Stimulated activated naive CD8-positive, alpha-beta T cell treated with anti-CD3 and anti-CD28 coated beads, Interleukin-15, Interleukin-2, amounts not matched to agents 100 U/mL and 50 U/mL, for 24 hours (primary cell): ENCODE measurements at regions not wholly inside any gene's neighbourhood (a gene's known extent, or its start where the extent isn't known, plus 50 kb on each side); places are given as distances from the start of the nearest gene placed in this dataset.

ENCODE experiments used
- ATAC-seq: fragments of 150-1000 bp; cut with Tn5 transposase; one replicate; pipeline ENCODE4 v1.10.0; 2021
- DNase-seq: peaks from one replicate; pipeline ENCODE4 v3.0.0; 2021

DNA sequence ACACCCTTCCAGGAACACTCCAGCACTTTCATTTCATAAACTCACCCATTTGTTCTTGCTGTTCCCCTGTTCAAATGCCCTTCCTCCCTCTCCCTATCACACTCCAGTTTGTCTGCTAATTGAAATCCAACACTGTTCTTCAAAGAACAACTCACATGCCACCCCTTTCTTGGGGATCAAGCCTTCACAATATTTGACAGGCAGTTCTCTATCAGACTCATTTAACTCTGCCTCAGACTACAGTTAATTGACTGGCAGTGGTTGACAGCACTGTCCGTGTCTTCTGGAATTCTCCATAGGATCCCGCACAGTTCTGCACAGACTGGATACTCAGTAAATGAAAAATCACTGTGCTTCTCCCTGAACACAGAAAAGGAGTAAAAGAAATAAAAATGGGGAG is 87.8 kb downstream of the PMP22 start:
- ATAC-seq, result no peak
- no peak for DNase-seq

DNA sequence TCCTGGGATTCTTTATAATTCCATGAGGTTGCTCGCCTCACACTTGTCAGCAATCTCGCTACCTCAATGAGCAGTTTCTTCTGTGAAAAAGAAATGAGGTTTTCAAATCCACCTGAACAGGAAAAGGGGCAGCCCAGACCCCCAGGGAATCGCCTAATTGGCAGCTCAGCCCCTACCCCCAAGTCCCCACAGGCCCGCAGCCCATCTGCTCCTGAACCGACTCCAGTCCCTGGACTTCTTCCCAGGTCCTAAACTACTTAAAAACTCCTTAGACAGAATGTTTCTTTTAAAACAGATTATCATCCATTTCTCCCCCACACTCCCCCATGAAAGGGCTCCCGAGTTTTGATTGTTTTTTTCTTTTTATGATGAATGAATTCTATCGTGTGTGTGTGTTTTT is 89.8 kb downstream of the PMP22 start:
- ATAC-seq, result no peak

DNA sequence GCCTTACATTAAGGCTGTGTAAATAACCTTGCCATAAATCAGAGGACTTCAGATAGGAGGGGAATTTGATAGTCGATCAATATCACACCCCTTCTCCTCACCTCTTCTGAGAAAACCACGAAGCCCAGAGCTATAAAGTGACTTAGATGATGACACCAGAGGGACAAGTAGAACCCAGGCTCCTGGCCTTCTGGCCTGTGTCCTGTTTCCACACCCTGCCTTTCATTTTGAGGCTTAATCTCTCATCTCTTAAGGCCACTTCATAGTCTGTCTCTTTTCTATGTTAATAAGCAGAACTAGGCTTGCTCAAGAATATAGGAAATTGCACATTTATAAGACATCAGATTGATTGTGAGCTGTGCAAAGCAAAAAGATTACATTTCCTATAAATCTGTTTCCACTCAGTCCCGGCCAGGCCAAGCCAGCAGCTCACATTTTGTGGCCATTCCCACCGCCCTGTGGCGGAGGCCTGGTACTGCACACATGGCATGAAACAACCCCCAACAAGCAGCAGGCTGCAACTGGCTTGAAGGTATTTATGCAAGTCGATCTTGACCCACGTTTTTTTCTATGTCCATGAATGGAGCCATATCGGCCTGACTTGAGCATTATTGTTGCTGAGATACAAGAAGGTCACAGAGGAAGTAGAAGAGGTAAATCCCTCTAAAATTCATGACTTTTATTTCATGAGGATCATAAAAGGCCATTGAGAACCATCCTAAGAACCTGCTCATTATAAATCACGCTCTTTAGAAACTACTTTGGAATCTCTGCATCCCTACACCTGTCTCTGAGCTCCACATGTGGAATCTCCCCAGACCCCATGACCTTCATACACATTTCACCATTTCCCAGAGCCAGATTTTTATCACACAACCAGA is 93.7 kb downstream of the PMP22 start:
- ATAC-seq (no peak), DNase-seq (peak; percentile 47)

More for the DNA sequence above, 89.8 kb downstream of the PMP22 start:
- no peak for DNase-seq

DNA sequence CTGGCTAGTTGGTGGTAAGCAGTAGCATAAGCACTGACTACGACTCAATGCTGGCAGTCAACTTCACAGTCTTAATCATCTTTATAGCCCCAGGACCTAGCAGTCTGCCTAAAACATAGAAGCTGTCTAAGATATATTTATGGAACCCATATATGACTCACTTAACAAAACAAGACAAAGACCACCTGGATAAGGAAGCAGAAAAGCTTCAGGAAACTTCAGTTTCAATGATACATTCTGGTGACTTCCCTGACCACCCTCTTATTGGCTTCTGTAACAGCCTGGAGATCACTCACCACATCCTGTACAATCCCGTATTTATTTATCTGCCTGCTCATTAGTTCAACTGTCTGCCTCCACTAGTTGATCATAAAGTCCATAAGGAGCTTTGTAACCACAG is 95.5 kb downstream of the PMP22 start:
- DNase-seq, result no peak

DNA sequence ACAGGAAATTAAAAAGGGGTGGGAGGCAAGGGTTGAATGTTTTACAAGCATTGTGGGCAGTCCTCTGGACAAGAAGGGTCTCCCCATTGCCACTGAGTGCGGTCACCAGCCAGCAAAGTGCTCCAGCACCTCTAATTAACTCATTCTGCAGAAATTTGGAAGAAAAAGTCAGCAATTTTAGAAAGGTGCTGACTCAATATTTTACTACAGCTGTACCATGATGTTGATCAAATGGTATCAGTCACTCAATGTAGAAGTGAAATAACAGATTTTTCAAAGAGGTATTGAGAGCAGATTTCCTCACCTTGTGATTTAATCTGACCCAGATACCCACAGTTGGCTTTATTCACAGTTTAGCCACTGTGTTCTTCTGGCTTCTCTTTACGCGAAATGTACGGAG is 96.7 kb downstream of the PMP22 start:
- DNase-seq (no peak), ATAC-seq (no peak)

More for the DNA sequence above, 95.5 kb downstream of the PMP22 start:
- ATAC-seq, result no peak

DNA sequence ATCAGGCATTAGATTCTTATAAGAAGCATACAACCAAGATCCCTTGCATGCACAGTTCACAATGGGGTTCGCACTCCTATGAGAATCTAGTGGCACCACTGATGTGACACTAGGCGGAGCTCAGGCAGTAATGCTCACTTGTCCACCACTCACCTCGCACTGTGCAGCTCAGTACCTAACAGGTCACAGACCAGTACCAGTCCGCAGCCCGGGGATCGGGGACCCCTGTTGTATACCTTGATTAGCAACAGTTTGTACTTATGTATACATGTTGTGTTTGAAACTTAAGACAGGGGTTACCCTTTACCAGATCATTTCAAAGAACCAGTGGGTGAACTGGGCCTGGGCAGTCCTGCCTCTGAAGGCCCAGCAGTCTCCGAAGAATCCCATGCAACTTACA is 103.7 kb downstream of the PMP22 start:
- DNase-seq, result no peak
- no peak for ATAC-seq

DNA sequence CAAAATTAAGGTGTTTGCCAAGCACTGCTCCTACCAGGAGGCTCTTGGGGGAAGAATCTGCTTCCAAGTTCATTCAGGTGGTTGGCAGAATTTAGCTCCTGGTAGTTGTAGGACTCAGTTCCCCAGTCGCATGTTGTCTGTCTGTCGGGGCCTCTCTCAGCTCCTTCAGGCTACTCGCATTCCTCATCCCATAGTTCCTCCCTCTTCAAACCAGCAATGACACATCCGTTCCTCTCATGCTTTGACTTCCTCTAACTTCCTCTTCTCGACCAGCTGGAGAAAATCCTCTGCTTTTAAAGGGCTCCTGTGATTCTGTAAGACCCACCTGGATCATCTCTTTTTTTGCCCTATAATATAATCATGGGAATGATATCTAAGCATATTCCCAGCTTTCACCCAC is 108.1 kb downstream of the PMP22 start:
- DNase-seq (no peak), ATAC-seq (no peak)

DNA sequence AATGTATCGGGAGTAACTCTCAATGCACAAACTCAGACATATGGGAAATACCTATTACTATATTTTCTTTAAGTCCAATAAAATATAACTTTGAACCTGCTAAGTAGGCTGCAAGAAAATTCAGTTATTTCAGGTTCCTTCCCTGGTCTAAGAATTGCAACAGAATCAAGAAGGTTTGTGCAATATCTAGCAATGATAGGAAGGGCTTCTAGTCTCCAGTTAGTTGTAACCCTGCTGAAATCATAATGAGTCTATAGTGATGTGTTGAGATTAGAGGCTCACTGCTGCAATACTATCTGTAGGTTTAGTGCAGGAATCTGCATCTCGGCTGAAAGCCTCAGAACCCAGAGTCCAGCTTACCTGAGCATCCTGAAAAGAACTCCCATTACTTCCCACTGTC is 110.5 kb downstream of the PMP22 start:
- ATAC-seq (no peak), DNase-seq (no peak)

DNA sequence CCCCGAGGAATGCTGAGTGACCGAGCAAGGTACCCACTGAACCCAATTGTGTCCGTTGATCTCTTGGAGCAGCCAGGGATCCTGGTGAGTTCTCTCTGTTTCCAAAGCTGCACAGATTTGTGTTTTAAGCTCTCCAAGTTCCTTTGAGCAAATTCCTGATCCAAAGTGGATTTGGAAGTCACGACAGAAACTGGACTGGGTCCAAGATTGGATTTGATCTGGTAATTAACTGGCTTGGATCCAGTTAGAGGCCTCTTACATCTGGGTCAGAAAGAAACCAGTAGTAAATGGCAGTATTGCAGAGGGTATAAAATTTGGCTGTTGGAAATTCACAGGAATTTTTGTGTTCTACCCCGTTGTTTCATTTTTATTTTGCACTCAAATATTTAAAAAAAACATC is 119.5 kb downstream of the PMP22 start:
- DNase-seq (no peak), ATAC-seq (no peak)

DNA sequence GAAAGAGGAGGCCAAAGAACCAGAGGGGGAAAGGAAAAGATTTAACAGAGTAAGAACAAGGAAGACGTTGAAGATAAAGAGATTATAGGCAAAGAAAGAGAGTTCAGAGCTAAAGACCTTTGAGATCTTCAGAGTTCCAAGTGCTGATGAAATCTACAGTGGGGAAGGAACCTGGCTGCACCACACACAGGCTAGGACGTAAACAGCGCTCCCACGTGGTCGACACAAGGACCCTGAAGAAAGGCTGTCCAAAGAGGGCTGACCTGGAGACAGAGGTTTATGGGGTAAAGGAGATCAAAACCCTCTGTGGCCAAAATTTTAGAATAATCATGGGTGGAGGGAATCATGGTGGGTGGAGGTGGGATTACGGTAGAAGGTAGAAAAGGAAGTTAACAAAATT is 121.6 kb downstream of the PMP22 start:
- ATAC-seq, result no peak
- no peak for DNase-seq

DNA sequence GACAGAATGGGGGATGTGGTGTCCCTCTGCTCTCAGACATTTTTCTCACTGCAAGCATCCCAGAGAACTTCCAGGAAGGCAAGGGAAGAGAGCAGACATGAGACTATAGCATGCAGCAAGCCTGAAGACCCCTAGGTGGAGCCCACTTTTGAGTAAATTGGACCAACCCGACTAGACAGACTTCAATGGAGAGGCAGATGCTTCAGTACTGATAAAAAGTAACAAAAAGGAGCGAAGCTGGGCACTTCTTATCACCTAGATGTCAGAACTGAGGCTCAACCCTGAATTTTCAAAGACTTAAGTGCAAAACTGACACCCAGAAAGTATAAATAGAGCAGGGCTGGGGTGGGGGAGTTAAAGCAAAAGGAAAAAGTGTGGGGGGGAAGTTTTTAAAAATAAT is 130.8 kb downstream of the PMP22 start:
- ATAC-seq, result no peak
- DNase-seq, result no peak

DNA sequence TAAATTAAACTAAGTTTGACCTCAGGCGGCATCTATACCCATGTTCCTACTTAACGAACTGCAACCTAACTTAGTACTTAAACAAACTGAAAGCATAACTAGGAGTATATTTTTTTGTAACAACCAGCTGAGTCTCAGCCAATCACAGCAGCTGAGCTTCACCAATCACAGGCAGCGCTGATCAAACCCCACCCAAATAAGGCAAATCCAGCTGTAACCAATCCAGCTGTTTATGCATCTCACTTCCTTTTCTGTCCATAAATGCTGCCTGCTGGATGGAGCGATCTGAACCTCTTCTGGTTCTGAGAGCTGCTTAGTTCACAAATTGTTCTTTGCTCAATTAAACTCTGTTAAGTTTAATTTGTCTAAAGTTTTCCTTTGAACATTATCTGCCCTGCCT is 131.3 kb downstream of the PMP22 start:
- no peak for ATAC-seq
- no peak for DNase-seq

DNA sequence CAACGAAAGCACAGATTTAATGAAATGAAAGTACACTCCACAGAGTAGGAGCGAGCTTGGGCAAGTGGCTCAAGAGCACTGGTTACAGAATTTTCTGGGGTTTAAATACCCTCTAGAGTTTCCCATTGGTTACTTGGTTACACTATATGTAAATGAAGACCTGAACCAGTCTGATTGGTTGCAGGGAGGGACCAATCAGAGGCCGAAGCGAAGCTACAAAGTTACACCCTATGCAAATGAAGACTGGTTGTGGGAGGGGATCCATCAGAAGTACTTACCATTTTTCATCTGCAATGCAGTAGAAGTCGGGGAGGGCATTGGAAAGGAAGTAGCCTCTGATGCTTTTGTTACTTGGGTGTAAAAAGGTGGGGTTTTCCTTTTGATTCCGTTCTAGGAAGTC is 132.0 kb downstream of the PMP22 start:
- ATAC-seq (no peak), DNase-seq (no peak)

DNA sequence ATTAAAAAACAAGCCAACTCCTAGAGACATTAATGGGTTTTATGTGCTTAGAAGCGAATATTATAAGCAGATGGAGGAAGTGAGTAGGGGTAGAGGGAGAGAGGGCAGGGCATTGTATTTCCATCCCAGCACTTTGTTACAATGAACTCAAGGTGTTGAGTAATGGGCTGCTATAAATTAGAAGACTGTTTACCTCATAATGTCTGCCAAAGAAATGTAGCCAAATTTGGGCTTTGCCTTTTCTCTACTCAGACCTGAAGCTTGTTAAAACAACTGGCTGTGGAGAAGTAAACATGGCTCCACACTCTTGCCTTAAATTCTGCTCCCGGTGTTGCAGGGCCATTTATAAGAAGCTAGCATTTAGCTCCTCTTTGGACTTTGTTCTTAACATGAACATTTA is 134.7 kb downstream of the PMP22 start:
- DNase-seq (no peak), ATAC-seq (no peak)

DNA sequence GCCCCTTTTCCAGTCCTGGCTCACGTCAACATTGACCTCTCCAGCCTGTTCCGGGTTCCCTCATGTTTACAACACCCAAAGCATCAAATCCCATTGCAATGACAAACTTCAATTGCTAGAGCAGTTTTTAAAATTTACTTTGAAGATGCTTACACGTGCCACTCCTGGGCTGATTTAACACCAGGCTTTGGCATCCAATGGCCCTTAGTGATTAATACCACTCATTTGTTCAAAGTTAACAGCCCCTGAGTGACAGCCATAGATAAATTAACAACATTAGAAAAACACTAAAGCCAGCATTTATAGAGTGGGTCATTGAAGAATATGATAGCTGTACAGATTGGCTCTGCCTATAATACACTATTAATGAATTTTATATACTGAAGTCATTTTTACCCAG is 135.1 kb downstream of the PMP22 start:
- DNase-seq (no peak), ATAC-seq (no peak)

DNA sequence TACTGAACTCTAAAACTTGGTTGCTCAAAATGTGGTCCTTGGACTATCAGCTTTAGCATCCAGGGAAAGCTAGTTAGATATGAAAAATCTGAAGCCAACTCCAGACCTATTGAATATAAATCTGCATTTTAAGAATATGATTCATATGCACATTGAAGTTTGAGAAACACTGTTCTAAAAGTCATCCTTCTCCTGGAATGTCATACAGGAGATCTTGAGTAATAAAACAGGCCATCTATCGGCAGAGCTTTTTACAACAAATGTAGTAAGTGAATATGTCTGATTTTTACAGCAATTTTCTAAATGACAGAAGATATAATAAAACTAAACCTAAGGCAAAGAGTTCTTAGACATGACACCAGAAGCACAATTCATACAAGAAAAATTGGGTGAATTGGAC is 140.4 kb downstream of the PMP22 start:
- no peak for ATAC-seq
- no peak for DNase-seq

DNA sequence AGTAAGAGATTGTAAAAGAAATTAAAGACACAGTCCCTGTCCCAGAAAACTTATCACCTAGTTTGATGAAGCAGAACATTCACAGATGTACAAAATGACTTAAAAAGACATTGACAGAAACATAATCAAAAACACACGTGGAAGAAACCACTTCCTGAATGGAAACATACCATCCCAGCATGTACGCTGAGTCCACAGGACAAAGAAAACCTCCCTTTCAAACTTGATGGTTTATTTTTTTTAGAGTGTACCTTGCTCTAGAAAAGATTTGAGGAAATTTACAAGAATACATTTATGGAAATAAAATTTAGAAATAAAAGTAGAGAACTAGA is 140.9 kb downstream of the PMP22 start:
- no peak for ATAC-seq
- no peak for DNase-seq

DNA sequence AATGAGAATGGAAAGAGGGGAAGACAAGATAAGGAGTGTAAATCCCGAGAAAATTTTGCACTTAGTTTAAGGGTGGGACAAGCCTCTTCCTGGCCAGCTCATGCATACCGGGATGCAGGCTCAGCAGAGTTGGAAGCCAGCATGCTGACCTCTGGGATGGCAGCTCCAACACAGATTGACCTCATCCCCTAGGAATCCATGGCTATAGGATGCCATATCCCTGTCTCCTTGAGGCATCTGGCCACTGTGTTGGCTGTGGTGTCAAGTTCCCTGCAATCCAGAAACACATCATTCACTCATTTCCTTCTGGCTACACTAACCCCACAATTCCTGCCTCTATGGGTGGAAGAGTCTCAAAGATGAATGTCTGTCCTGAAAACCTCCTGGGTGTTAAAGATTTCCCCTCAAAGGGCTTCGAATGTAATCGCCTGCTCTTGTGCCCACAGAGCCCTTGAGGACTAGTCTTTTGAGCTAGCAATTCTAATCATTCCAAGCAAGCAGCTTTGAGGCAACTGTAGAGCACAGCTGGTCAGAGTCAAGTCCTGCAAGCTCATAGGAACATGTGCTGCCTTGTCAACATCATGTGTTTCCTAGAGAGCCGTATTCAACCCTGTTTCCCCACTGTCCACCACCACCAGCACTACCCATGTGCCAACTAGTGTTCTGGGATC is 141.4 kb downstream of the PMP22 start:
- DNase-seq, result no peak
- ATAC-seq, result no peak

DNA sequence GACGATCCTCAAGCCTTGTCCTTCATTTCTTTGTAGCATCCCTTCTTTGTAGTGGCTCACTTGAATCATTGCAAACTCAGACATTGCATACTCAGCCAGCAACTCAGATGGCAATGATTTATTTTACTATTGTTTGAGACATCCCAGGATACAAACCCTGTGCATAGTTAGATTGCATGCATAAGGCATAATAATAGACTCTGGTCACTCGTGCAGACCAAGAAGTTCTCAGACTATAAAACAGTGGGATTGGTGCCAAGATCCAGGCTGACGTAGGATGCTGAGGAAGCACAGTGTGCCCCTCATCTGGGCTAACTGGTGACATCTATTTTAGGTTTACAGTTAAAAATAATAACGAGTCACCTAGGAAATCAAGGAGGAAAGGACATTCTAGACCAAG is 142.3 kb downstream of the PMP22 start:
- DNase-seq, result no peak
- ATAC-seq, result no peak

DNA sequence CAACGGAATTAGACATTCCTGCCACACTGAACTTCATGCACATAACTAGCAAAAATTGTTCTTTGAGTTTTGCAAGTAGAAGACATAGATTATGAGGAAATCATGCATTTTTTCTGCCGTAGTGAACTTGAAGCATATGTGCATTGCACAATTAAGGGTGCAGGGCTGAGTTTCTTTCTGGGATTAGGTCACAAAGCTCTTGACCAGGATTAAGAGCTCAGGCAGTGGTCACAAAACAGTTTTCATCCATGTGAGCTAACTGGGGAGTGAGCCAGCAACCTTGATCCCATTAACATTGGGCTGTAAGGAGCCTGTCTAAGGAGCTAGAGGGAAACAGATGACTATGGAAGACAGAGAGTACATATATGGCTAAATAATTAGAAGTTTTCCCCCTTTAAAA is 143.7 kb downstream of the PMP22 start:
- no peak for DNase-seq
- no peak for ATAC-seq

DNA sequence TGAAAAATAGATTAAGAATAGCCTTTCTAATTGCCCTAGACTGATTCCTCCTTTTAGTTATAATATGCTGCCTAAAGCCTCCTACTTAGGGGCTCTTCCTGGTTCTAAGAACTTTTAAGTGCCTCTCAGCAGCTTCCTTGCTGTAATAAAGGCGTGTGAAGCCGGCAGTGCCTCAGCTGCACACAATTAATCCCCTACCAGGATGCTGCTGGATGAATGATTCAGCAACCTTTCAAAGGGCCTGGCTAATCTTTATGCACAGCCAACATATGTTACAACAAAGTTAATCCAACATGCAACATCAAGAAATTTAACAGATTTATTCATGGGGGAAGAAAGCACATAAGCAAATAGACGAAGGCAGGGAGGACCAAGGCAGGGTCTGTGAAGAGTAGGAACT is 145.2 kb downstream of the PMP22 start:
- DNase-seq (no peak), ATAC-seq (no peak)

DNA sequence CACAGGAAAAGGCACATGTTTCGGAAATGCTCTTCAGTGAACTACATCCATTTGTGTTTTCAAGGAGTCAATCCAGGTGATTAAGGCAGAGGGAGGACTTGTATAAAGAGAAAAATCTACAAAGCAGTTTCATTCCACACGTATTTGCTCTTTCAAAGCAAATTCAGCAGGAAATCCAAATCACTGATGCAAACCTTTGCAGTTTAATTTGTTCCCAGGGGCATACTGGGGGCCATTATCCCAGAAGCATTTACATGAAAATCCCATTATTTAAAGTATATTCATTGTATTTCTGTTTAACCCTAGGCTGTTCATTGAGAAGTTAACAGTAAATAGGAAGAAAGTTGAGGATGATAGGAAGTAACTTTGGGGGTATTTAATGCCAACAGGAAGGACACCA is 147.9 kb downstream of the PMP22 start:
- no peak for DNase-seq
- ATAC-seq, result no peak

DNA sequence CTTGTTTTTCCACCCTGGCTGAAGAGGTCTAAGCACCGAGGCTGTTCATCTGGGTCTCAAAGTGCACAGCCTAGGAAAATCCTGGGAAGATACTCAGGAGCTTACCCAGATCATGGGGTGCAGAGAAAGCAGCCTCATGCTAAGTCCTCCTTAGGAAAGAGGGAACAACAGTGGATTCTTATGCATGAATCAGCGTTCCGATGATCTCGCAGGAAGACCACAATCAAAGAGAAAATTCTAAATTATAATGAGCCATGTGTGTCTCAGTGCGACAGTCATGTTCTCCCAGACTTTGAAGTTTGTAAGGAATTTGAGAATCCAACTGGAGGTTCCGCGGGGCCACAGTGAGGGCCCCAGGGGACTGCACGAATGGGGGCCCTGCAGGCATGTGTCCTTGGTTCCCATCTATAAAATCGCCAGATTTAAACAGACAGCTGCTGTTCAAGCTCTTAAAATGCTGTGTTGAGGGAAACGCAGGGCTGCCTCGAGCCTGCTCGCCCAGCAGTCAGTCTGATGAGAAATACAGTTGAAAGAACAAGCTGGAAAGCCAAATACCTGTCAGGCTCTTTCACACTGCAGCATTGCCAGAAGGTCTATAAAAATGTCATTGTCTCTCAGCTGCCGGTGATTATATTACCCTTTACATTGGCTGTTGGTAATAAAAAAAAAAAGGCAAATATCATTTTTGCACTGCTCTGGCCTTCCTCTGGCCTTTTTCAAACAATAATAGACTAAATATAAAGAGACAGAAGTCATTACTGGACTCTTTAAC is 152.1 kb downstream of the PMP22 start:
- DNase-seq (no peak), ATAC-seq (no peak)
